HEK293T (cell line): ENCODE measurements at regions not wholly inside any gene's neighbourhood (a gene's known extent, or its start where the extent isn't known, plus 50 kb on each side); places are given as distances from the start of the nearest gene placed in this dataset.

Experiments used
- ARNT ChIP-seq: fragments of 450-650 bp; IDR thresholded peaks from 2 replicates; pipeline ENCODE4 v1.6.1; 2017; ENCODE audit warnings: mild to moderate bottlenecking
- BHLHE40 ChIP-seq: fragments of 450-650 bp; IDR thresholded peaks from 2 replicates; pipeline ENCODE4 v1.6.1; 2016; ENCODE audit warnings: mild to moderate bottlenecking, moderate library complexity, borderline replicate concordance
- ELF4 ChIP-seq: fragments of 450-650 bp; IDR thresholded peaks from 2 replicates; pipeline ENCODE4 v1.6.1; 2017; ENCODE audit warnings: antibody characterized with exemption
- FOXA1 ChIP-seq: fragments of 450-650 bp; IDR thresholded peaks from 2 replicates; pipeline ENCODE4 v1.6.1; 2016; ENCODE audit warnings: mild to moderate bottlenecking
- FOXK2 ChIP-seq: fragments of 450-650 bp; IDR thresholded peaks from 2 replicates; pipeline ENCODE4 v1.6.1; 2016; ENCODE audit warnings: mild to moderate bottlenecking
- FOXM1 ChIP-seq: fragments of 450-650 bp; IDR thresholded peaks from 2 replicates; pipeline ENCODE4 v1.6.1; 2017; ENCODE audit warnings: mild to moderate bottlenecking, borderline replicate concordance
- L3MBTL2 ChIP-seq: fragments of 450-650 bp; conservative IDR thresholded peaks from 2 replicates; pipeline ENCODE4 v1.6.1; 2016; ENCODE audit warnings: mild to moderate bottlenecking
- LEF1 ChIP-seq: fragments of 450-650 bp; IDR thresholded peaks from 2 replicates; pipeline ENCODE4 v1.6.1; 2017; ENCODE audit warnings: mild to moderate bottlenecking, borderline replicate concordance
- SP1 ChIP-seq: fragments of 450-650 bp; IDR thresholded peaks from 2 replicates; pipeline ENCODE4 v1.6.1; 2017
- SUZ12 ChIP-seq: fragments of 450-650 bp; IDR thresholded peaks from 2 replicates; pipeline ENCODE4 v1.6.1; 2016; ENCODE audit warnings: mild to moderate bottlenecking
- TARDBP ChIP-seq: fragments of 450-650 bp; IDR thresholded peaks from 2 replicates; pipeline ENCODE4 v1.6.1; 2016
- TF ChIP-seq, protein P1 (sequence below): fragments of 450-650 bp; IDR thresholded peaks from 2 replicates; pipeline ENCODE4 v1.6.1; 2016

DNA sequence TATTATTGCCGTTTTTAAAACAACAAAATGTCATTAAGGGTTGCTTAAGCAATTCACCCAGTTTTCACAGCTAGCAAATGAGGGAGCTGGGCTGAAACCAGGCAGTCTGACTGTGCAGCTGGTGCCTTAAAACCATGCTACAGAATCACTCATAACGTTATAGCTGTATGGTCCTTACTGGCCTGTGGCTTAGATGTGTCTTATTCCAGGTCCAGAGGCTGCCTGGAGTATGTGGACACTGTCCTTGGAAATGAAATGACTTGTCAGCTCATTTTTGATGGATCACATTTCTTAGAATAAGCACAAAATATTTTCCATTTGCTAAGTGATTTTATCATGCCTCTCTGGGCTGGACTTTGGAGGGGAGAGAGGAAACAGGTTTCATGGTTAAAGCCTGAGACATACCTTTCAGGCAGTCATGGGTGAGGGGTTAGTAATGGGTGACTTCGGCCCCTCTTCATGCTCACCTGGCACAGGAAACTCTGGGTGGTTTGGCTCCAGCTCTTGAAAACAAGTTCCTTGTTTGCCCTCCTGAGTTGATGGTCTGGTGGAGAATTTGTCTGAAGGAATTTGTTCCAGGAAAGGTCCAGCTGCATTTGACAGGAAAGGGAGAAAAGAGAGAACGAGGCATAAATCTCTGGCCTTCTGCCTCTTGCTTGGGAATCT lies 823.2 kb downstream of the DHX35 start:
- TF ChIP-seq ARNT (no peak), FOXK2 (no peak), SP1 (no peak), FOXM1 (no peak), SUZ12 (no peak), FOXA1 (no peak), ELF4 (no peak), L3MBTL2 (no peak), LEF1 (no peak), BHLHE40 (no peak), TARDBP (no peak)
- TF ChIP-seq, protein P1, sequence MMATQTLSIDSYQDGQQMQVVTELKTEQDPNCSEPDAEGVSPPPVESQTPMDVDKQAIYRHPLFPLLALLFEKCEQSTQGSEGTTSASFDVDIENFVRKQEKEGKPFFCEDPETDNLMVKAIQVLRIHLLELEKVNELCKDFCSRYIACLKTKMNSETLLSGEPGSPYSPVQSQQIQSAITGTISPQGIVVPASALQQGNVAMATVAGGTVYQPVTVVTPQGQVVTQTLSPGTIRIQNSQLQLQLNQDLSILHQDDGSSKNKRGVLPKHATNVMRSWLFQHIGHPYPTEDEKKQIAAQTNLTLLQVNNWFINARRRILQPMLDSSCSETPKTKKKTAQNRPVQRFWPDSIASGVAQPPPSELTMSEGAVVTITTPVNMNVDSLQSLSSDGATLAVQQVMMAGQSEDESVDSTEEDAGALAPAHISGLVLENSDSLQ = no peak
